HG03135 (cell line): ENCODE measurements at regions not wholly inside any gene's neighbourhood (a gene's known extent, or its start where the extent isn't known, plus 50 kb on each side); places are given as distances from the start of the nearest gene placed in this dataset.

Experiments
- ATAC-seq: cut with Tn5 transposase; IDR thresholded peaks from one replicate; pipeline ENCODE4 v1.9.1; 2021; ENCODE audit warnings: mild to moderate bottlenecking, moderate library complexity; ENCODE audit not compliant: unreplicated experiment

DNA sequence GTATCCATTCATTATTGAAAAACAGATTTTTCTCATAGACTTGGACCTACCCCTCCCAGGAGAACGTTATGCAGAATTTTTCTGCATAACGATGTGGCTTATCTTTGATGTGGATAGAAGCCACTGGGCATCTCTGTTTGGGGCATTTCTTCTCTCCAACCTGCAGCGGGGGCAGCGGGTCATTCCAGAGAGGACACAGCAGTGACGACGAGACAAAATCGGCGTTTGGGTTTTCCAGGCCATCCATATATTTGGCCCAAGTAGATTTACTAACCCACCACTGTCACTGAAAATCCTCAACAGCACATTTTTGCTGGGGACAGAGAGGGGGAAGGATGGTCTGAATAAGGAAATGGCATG lies 299.3 kb upstream of the PITRM1 start:
- ATAC-seq = no peak

DNA sequence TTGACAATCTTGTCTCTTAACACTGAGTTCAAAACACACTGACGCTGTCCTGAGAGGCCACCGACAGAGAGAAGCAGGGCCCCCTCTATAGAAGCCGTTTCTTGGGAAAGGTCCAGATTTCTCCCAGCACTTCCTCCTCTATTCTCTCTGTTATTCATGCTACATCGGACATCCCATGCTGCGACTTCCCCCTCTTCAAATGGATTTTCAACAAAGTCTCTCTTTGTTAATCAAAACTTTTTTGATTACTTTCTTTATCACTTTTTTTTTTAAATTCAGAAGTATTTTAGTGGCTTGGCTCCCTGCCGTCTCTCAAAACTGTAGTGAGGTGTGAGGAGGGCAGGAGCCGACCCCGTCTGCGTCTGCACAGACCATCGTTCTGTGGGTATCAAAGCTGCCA lies 298.9 kb upstream of the PITRM1 start:
- no peak for ATAC-seq

DNA sequence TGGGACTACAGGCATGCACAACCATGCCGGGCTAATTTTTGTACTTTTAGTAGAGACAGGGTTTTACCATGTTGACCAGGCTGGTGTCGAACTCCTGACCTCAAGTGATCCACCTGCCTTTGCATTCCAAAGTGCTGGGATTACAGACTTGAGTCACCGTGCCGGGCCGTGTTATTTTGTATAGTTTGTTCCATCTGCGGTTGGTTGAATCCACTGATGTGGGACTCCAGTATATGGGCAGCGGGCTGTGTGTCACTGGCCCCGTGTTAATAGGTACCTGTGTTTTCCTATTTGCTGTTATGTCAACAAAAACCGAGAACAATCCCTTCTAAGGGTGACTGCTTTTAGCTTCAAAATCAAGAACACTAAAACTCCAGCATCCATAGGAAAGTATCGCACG lies 297.6 kb upstream of the PITRM1 start:
- ATAC-seq = no peak

DNA sequence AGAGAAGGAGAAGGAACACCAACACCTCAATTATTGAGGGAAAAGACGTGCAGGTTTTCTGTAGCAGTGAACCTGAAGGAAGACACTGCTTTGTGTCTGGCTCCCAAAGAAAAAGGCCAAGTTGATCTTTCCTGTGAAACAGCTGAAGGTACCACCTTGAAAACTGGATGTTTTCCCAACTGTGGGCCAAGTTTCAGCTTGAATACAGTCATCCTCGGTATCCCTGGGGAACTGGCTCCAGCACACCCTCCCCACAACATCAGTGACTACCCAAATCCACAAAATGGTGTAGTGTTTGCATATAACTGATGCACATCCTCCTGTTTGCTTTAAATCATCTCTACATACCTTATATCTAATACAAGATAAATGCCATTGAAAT lies 297.0 kb upstream of the PITRM1 start:
- ATAC-seq = no peak

DNA sequence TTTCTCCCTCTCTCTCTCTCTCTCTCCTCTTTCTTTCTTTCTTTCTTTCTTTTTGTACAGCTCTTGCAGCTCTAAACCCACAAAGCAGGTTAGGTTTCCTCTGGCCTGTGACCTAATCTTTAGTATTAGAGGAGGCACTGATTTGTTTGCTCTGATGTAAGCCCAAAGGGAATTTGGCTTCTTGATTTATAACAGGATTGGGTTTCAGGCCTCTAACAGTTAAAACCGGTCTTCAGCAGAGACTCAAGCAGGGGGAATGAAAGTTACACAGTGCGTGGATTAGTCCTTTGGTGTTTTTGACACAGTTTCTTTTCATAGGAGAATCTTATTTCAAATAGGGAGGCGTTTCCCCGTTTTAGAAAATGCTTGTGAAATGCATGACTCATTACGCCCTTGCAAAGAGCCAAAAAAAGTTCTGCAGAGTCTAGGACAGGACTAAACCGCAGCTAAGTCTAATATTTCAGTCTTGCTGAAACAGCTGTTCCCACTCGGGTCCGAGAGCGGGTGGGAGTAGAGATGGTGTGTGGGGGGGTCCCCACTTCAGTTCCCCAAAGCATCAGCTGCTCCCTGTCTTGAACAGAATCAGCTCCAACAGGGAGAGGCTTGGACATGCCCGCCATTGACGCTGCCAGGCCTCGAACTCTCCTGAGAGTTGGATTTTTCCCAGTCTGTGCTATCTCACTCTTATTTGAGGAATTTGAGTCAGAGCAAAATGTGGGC lies 296.5 kb upstream of the PITRM1 start:
- ATAC-seq = no peak

DNA sequence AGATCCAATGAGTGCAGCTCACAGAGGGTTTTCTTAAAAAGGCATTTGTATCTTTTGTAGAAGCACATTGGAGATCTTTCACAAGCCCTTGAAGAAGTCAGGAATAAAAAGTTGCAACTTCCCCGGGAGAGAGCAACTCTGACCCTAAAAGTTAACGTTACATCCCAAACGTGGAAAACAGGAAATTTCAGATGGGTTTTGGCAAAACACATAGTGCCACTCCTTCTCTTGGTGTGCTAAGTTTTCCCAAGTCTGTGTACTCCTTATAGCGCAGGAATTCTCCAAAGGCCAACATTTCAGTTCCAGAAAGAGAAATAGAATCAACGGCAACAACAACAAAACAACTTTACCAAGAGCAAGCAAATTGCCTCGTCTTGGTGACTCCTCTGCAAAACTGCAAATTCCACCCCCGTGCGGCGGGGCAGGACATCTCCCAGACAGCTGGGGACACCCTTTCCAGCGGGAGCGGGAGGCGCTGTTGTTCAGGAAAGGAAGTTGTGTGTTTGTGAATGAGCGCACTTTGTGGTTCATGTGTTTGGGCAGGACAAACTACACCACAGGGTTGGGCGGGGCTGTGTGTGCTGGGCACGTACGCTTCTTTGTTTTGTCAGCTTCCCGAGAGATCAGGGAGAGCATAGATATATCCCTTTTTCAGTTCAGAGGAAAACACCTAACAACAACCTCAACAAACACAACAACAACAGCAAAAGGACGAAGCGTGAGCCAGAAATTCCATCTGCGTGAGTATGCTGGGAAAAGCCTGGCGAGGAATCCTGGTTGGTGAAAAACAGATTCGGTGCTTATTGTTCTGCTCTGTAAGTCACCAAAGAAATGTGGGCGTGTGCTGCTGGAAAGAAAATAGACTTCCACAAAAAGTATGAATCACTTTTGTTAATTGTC lies 294.7 kb upstream of the PITRM1 start:
- no peak for ATAC-seq

DNA sequence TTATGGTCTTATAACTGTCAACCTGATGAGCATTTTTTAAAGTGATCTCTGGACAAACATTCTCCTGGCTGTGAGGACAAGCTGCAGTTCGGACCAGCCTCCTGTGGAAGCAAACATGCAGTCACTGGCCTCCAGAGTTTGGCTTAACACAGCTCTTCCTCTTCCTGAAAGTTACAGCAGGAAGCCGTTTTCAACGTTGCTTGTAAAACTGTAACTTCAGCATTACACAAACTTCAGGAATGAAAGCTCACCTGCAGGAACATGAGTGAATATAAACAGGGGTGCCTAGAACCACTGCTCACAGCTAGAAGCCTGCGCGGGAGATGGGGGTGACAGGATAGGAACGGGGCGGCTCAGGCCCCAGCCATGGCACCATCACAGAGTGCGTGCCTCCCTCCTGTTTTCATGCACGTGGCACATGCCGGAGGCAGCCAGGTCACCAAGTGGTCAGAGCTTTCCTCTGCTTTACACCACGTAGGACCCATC lies 292.9 kb upstream of the PITRM1 start:
- no peak for ATAC-seq

DNA sequence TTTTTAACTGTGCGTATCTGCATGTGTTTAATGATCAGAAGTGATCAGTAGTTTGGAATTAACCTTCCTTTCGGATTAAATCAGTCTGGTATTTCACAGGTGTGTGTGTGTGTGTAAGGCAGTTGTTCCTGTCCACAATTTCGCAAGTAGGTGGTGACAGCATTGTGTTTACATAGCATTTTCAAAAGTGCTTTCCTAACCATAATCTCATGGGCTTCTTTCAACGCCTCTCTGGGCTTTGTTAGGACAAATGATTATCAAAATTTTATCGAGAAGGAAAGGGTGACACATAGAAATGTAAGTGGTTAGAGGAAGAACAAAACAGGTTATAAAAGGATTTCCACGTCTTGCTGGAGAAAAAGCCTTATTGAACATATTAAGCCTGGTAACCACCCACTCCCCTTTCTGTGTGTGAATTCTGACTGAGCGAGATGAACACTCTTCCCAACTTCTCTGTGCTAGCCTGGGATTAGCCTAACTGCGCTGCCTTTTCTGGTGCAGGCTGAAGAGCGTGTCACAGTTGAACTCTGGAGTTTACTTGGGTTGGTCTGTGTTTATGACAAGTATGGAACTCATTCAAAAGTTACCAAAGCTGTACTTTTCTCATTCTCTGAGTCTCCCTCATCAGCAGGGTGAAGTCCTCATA lies 292.3 kb upstream of the PITRM1 start:
- no peak for ATAC-seq

DNA sequence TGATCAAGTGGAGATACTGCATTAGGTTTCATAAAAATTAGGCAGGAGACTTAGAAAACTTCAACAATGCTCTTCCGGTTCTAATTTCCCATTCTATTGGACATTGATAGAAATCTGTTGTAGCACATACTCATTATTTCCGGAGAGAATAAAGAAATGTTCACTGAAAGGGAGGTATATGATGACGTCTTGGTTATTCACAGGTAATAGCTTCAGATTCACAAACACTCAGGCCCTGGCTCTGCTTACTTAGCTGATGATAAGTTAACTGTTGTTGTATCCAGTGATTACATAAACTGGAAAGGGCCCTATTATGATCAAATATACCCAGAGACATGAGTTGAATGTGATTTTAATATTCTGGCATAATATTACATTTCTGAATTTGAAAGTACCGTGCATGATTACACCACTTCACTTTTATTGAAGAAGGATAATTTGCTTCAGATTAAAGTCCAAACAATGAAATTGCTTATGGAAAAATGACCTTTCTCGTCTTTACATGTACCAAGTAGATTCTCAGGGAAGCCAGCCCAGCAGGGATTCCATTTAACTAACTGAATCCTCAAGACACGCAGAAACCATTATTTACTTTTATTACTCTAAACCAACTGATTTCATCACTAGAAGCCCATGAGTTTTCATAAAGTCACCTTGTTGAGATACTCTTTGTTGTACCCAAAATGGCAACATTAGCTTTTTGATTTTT lies 288.0 kb upstream of the PITRM1 start:
- no peak for ATAC-seq

DNA sequence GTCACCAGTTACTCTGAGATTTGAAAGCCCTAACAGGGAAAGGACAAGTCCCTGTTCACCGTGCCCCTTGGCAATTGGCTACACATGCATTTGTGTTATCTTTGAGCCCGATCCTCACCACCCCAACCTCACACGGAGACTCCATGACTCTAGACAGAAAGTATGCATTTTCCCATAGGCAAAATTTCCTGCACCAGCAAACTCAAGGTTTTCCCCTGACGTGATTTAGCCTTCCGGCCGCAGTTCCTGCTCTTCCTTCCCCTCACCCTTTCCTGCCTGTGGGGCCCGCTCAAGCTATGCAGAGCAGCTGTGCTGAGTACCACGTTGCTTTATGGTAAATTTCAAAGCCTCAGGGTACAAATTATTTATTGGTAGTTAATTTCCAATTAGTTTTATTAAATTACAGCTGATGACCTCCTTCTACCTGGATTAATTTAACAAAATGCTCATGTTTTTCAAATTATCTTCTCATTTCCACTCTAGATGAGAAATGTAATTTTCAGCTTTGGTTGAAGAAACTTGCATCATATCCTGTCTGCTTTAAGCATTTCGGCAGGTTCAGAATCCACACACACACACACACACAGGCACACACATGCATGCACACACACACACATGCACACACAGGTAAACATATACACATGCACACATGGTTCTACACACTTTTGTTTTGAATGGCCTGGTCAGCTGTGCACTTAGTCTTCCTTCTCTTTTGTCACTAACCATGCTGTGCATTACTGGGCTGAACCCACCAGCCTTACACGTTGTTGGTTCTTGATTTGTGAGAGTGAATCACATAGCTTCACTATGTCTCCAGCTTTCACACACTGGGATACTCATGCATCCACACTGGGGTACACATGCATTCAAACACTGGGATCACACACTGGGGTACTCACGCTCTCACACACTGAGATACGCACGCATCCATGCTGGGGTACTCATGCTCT lies 283.1 kb upstream of the PITRM1 start:
- ATAC-seq = no peak

DNA sequence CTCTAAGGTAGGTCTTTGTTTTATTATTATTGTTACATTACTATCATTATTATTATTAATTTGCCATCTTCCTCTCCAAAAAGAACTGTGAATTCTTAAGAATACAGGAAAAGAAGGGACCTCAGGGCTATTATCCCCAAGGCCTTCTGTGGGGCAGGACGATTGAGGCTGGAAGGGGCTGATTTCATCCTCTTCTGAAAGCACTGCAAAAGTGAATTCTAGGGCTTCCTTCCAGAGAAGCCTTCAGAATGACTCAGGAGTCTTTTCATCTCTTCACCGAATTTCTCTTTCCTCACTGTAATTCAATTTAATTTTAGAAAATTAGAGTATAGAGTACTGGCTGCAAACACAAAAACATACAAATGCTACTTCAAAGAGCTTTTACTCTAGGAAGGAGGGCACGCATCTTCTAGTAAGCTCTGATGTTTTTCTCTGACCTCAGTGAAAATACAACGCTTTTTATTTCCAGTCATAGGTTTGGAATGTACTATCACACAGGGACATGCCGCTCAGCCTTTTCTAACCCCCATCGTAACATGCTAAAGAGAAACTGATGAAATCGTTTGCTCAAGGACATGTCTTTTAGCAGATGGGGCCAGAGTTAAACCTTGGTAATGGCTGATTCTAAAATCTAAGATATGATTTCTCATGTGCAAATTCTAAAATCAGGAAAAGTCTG lies 280.2 kb upstream of the PITRM1 start:
- no peak for ATAC-seq

DNA sequence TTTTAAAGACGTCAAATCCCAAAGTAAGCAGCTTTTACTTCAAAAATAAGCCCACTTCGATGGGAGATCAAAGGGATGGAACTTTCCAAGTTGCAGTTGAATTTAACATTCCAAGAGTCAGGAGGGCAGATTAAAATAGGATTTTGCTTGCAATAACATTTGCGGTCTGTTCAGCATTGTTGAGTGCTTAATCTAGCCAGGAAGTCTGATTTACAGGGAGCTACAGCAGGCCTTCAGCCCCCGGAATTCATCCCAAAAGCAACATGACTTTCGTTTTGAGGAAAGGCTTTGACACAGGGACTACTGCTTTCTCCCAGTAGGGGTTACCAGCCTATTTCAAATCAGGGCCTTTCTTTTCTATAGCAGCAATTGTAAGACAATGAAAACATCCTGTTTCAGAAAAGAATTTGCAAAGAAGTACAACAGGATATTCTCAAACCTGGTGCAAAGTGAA lies 279.6 kb upstream of the PITRM1 start:
- ATAC-seq = no peak

DNA sequence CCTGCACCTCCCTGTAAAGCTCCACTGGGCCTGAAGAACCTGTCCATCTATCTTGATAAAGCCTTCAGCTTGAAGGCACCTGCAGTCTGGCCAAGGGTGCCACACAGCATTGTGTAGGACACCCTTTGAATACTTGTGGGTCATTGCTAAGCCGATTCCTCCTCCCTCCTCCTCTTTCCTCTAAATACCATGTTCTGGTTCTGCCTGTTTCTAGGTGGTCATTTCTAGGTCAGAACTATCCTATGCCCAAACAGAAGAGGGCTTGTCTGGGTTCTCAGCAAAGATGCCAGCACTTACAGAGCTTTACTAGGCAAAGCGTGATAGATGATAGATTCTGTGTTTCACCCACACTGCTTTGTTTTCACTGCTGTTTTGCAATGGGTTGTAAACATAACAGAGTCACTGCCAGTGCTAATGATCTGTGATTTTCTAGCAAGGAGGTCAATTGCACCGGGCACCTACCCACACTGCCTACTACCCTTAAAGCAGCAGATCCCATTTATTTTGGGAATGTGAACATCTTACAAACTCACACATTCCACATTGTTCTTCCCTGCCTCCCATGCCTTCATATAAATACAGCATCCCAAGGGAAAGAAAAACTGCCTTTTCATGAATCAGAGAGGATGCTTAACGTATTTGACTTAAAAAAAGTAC lies 279.1 kb upstream of the PITRM1 start:
- no peak for ATAC-seq

DNA sequence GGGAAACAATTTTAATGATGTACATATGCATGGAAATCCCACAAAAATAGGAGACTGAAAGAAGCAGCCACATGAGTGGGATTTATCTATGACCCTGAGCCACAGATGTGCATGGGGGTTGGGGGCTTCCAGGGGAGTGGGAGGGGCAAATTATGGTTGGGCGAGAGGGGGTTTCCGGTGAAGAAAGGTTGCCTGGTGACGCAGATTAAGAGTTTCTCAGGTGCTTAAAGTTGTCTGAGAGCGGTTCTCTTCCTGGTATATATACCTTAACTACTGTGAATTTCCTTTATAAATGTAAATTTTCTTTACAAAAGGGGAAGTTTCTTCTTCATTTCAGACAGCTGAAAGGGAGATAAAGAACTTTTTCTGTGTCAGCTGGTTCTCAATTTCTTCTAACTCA lies 273.6 kb upstream of the PITRM1 start:
- ATAC-seq = no peak

DNA sequence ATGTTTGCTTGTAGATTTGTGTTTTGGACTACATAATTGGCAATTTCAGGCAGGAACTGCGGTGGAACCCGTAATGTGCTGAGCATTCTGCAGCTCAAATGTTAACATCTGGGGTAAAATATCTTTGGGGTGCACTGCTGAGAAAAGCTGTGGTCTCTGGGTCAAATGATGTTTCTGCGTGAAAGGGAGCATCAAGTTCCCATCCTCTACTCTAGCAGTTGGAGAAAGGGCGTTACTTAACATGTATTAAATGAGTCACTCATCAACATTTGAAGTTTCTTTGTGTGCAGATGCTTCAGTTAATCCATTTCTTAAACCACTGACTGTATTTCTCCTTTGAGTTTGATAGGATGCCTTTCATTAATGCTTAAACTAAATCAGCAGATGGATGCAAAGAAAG lies 273.1 kb upstream of the PITRM1 start:
- no peak for ATAC-seq

DNA sequence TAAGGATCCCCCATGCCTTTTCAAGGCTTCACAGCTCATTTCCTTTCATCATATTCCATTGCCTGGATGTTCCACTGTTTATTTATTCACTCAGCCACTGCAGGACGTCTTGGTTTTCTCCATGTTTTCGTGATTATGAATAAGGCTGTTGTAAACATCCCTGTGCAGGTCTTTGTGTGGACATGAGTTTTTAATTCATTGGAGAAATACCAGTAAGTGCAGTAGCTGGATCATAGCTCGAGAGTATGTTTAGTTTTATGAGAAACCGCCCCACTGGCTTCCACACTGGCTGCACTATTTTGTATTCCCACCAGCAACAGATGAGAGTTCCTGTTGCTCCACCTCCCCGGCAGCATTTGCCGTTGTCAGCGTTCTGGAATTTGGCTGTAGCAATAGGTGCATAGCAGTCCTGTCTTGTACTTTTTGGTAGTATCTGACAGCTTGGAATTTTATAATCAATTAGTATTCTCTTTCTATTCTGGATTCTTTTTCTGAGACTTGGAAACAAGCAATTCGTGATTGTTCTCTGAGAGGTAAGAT lies 269.9 kb upstream of the PITRM1 start:
- ATAC-seq = no peak

DNA sequence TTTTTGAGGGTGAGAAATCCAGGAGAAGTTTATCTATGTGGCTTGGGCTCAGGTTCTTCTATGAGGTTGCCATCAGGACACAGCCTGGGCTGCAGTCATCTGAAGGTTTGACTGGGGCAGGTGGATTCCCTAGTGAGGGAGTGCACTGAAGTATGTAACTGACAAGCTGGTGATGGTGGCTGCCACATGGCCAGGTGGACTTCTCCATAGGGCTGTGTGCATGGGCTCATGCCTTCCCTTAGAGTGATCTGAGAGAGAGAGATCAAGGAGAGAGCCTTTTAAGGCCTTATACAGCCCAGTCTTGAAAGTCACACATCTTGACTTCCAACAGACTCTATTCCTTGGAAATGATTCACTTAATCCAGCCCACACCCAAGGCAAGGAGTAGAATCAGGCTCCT lies 266.6 kb upstream of the PITRM1 start:
- ATAC-seq = no peak

DNA sequence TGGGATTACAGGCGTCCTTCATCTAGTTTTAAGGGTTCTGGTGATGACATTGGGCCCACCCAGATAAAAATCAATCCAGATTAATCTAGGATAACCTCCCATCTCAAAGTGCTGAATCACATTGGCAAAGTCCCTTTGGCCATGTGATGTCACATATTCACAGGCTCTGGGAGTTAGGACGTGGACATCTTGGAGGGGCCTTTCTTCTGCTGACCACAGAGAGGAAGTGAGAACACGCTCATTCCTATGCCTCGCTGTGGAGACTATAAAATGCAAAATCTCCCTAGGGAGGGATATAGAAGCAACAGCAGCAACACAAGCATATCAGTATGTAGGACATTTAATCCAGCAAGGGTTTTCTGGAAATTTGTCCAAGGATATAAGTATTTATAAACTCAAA lies 266.0 kb upstream of the PITRM1 start:
- no peak for ATAC-seq

DNA sequence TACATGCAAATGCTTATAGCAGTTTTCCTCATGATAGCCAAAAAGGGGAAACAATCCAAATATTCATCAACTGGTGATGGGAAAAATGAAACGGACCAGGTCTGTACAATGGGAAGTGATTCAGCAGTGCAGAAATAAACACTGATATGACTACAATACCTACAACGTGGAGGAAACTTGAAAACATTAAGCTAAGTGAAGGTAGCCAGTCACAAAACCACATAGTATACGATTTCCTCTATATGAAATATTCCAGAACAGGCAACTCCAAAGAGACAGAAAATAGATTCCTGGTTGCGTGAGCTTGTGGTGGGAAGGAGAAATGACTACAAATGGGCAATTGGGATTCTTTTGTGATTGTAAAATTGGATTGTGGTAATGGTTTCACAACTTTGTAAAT lies 263.1 kb upstream of the PITRM1 start:
- no peak for ATAC-seq
